ENCODE measurements at regions not wholly inside any gene's neighbourhood (a gene's known extent, or its start where the extent isn't known, plus 50 kb on each side); places are given as distances from the start of the nearest gene placed in this dataset.

DNA sequence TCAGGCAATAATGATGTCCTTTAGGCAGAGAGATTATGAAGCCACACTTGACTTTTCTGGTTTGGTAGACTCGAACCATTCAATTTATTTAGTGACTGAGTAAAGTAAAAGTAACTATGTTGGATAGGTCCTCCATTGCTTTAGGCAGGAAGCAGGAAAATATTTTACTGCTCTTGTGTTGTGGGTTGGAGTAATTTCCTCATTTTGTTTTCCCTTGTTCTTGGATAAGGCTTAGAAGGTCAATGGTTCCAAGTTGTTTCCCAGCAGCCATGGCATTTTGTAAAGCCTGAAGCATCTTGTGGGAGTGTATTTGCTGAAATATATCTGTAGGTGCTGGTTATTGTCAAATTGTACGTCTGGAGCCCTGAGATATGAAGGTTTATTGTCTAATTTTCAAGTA, 161.2 kb upstream of the SLC38A2 start:
- H2AFZ ChIP-seq (ENCODE audit: low read length, unreplicated experiment), result peak overlapping the region; percentile 44
- H3K27ac ChIP-seq (ENCODE audit: low read depth, low read length), result no peak overlapping the region
- H3K36me3 ChIP-seq (ENCODE audit: insufficient read depth, low read length), result no peaks in the 10 kb centered on the region; the same call in 1 of the 2 replicates
- peaks cover 10% of the 10 kb centered on the region for H3K4me1 ChIP-seq (ENCODE audit: control insufficient read depth, insufficient read depth, low read length, unreplicated experiment)
- H3K27me3 ChIP-seq (ENCODE audit: insufficient read depth, low read length), result no peaks in the 10 kb centered on the region
- H3K79me2 ChIP-seq (ENCODE audit: control insufficient read depth, insufficient read depth, low read length, unreplicated experiment), result no peaks in the 10 kb centered on the region
- H3K4me3 ChIP-seq (ENCODE audit: low read depth, low read length), result no peak overlapping the region

- no peaks in the 10 kb centered on the region for H3K27me3 ChIP-seq (ENCODE audit: insufficient read depth, low read length)
- peaks cover 7% of the 10 kb centered on the region for H3K4me1 ChIP-seq (ENCODE audit: control insufficient read depth, insufficient read depth, low read length, unreplicated experiment)
- no peaks in the 10 kb centered on the region for H3K79me2 ChIP-seq (ENCODE audit: control insufficient read depth, insufficient read depth, low read length, unreplicated experiment)
- H3K36me3 ChIP-seq (ENCODE audit: insufficient read depth, low read length), result no peaks in the 10 kb centered on the region; the same call in 1 of the 2 replicates
- H2AFZ ChIP-seq (ENCODE audit: low read length, unreplicated experiment), result no peak overlapping the region
- H3K27ac ChIP-seq (ENCODE audit: low read depth, low read length), result no peak overlapping the region
- no peak overlapping the region for H3K4me3 ChIP-seq (ENCODE audit: low read depth, low read length)
These were observed 159.2 kb upstream of the SLC38A2 start for GRCh38 chr12:46531804-46532203.

DNA sequence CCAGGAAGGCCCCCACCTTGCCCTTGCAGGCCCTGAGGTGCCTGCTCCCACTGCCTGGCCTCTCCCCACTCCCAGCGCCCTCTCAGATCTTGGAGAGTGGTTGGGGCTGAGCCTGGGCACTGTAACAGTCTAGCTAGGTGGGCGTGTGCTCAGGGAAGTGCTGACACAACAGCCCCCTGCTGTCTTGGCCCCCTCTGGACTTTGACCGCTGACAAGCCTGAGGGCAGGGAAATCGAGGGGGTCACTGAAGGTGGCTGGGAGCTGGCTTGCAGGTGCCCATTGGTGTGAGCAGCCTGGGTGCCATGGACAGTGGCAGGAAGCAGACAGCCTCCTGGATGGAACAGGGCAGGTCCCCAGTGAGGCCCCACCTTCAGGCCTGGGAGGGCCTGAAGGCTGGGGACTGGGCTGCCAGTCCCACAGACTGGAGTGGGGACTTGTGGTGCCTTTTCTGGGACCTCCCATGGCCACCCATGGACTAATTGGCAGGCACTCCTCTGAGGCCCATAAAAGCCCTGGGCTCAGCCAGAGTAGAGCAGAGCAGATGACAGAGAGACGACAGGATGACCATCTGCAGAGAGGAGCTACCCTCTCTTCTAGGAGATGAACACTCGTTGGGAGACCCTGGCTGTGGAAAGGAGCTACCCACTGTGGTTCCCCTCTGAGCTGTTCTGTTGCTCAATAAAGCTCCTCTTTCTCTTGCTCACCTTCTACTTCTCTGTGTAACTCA, 158.6 kb upstream of the SLC38A2 start:
- Histone ChIP-seq H3K27ac (ENCODE audit: low read depth, low read length) (no peak overlapping the region), H3K4me3 (ENCODE audit: low read depth, low read length) (no peak overlapping the region), H2AFZ (ENCODE audit: low read length, unreplicated experiment) (no peak overlapping the region), H3K79me2 (ENCODE audit: control insufficient read depth, insufficient read depth, low read length, unreplicated experiment) (no peaks in the 10 kb centered on the region), H3K27me3 (ENCODE audit: insufficient read depth, low read length) (no peaks in the 10 kb centered on the region), H3K36me3 (ENCODE audit: insufficient read depth, low read length) (no peaks in the 10 kb centered on the region; the same call in 1 of the 2 replicates), H3K4me1 (ENCODE audit: control insufficient read depth, insufficient read depth, low read length, unreplicated experiment) (peaks cover 7% of the 10 kb centered on the region)

- H3K27ac ChIP-seq (ENCODE audit: low read depth, low read length), result no peak overlapping the region
- H3K4me1 ChIP-seq (ENCODE audit: control insufficient read depth, insufficient read depth, low read length, unreplicated experiment), result peaks cover 7% of the 10 kb centered on the region
- no peaks in the 10 kb centered on the region for H3K27me3 ChIP-seq (ENCODE audit: insufficient read depth, low read length)
- H3K4me3 ChIP-seq (ENCODE audit: low read depth, low read length), result no peak overlapping the region
- H3K36me3 ChIP-seq (ENCODE audit: insufficient read depth, low read length), result no peaks in the 10 kb centered on the region; the same call in 1 of the 2 replicates
- no peaks in the 10 kb centered on the region for H3K79me2 ChIP-seq (ENCODE audit: control insufficient read depth, insufficient read depth, low read length, unreplicated experiment)
- H2AFZ ChIP-seq (ENCODE audit: low read length, unreplicated experiment), result no peak overlapping the region
These were observed 157.9 kb upstream of the SLC38A2 start for GRCh38 chr12:46530373-46531056.

DNA sequence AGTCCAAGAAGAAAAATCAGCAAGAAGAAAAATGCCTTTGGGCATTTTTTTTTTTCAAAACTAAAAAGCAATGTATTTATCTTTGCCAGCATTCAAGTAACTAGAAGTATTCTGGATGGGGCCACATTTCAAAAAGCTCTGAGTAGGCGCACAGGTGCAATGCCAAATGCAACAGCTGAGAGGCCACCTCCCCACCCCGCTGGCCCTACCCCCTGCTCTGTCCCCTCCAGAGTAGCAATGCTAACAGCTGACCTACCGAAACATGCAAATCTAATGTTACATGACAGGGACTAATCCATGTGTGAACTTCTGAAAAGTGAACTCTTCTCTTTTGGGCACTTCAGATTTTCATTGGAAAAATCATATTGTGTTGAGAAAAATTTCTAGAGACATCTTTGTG, 153.7 kb upstream of the SLC38A2 start:
- Histone ChIP-seq H3K36me3 (ENCODE audit: insufficient read depth, low read length) (peaks cover 2% of the 10 kb centered on the region; the same call in 1 of the 2 replicates), H3K4me3 (ENCODE audit: low read depth, low read length) (no peak overlapping the region), H3K27ac (ENCODE audit: low read depth, low read length) (no peak overlapping the region), H3K27me3 (ENCODE audit: insufficient read depth, low read length) (no peaks in the 10 kb centered on the region), H3K79me2 (ENCODE audit: control insufficient read depth, insufficient read depth, low read length, unreplicated experiment) (peaks cover 19% of the 10 kb centered on the region), H2AFZ (ENCODE audit: low read length, unreplicated experiment) (no peak overlapping the region), H3K4me1 (ENCODE audit: control insufficient read depth, insufficient read depth, low read length, unreplicated experiment) (peaks cover 33% of the 10 kb centered on the region)

- peaks cover 33% of the 10 kb centered on the region for H3K4me1 ChIP-seq (ENCODE audit: control insufficient read depth, insufficient read depth, low read length, unreplicated experiment)
- peak overlapping the region; percentile 95 for H3K27ac ChIP-seq (ENCODE audit: low read depth, low read length)
- peak overlapping the region; percentile 71; the same call in 1 of the 2 replicates for H3K4me3 ChIP-seq (ENCODE audit: low read depth, low read length)
- peaks cover 24% of the 10 kb centered on the region for H3K79me2 ChIP-seq (ENCODE audit: control insufficient read depth, insufficient read depth, low read length, unreplicated experiment)
- peaks cover 14% of the 10 kb centered on the region for H3K36me3 ChIP-seq (ENCODE audit: insufficient read depth, low read length)
- no peak overlapping the region for H2AFZ ChIP-seq (ENCODE audit: low read length, unreplicated experiment)
- no peaks in the 10 kb centered on the region for H3K27me3 ChIP-seq (ENCODE audit: insufficient read depth, low read length)
These were observed 152.2 kb upstream of the SLC38A2 start for GRCh38 chr12:46524778-46525177.

GRCh38 chr12:46523863-46524770, 151.5 kb upstream of the SLC38A2 start:
- H3K27me3 ChIP-seq (ENCODE audit: insufficient read depth, low read length), result no peaks in the 10 kb centered on the region
- peak overlapping the region; percentile 95 for H3K27ac ChIP-seq (ENCODE audit: low read depth, low read length)
- peaks cover 39% of the 10 kb centered on the region for H3K4me1 ChIP-seq (ENCODE audit: control insufficient read depth, insufficient read depth, low read length, unreplicated experiment)
- H3K79me2 ChIP-seq (ENCODE audit: control insufficient read depth, insufficient read depth, low read length, unreplicated experiment), result peaks cover 26% of the 10 kb centered on the region
- peaks cover 20% of the 10 kb centered on the region for H3K36me3 ChIP-seq (ENCODE audit: insufficient read depth, low read length)
- H2AFZ ChIP-seq (ENCODE audit: low read length, unreplicated experiment), result peak overlapping the region; percentile 18
- H3K4me3 ChIP-seq (ENCODE audit: low read depth, low read length), result peak overlapping the region; percentile 71

DNA sequence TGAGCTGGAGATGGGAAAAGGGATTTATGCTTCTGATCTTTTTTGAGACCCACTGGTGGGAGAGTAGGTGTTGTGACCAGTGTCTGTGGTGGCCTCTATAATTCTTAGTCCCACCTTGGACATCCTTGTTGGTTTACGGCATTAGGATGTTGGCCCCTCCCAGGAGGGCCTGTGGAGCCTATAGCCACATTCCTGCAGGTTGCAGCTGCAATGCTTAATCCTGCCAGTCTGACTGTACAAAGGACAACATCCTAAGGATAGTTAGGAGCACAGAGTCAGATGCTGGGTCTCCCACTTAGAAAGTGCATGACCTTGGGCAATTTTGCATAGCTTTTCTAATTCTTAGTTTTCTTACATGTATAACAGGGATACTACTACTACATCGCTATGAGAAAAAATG, 150.9 kb upstream of the SLC38A2 start:
- H3K36me3 ChIP-seq (ENCODE audit: insufficient read depth, low read length), result peaks cover 25% of the 10 kb centered on the region
- H3K4me1 ChIP-seq (ENCODE audit: control insufficient read depth, insufficient read depth, low read length, unreplicated experiment), result peaks cover 45% of the 10 kb centered on the region
- H3K4me3 ChIP-seq (ENCODE audit: low read depth, low read length), result peak overlapping the region; percentile 71
- no peaks in the 10 kb centered on the region for H3K27me3 ChIP-seq (ENCODE audit: insufficient read depth, low read length)
- H3K27ac ChIP-seq (ENCODE audit: low read depth, low read length), result peak overlapping the region; percentile 95
- no peak overlapping the region for H2AFZ ChIP-seq (ENCODE audit: low read length, unreplicated experiment)
- H3K79me2 ChIP-seq (ENCODE audit: control insufficient read depth, insufficient read depth, low read length, unreplicated experiment), result peaks cover 26% of the 10 kb centered on the region

DNA sequence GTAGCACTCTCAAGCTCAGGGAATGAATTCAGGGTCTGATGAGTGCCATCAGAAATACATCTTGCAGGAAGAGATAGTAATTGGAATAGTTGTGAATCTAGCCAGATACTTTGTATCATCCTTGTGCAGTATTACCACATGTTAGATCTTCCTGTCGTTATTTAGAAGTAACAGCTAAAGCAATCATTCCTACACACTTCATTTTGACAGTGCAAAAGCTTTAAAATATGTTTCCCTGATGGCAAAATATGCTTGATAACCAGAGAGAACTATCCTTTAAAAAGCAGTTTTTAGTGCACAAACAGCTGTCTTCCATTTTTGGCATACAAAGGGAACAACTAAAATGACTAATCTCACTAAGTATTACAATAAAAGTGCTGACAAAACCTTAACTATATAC, 149.5 kb upstream of the SLC38A2 start:
- peak overlapping the region; percentile 41 for H3K4me3 ChIP-seq (ENCODE audit: low read depth, low read length)
- peak overlapping the region; percentile 95 for H3K27ac ChIP-seq (ENCODE audit: low read depth, low read length)

GRCh38 chr12:46521145-46521544, 148.6 kb upstream of the SLC38A2 start:
- Histone ChIP-seq H3K27ac (ENCODE audit: low read depth, low read length) (no peak overlapping the region), H3K4me1 (ENCODE audit: control insufficient read depth, insufficient read depth, low read length, unreplicated experiment) (peaks cover 45% of the 10 kb centered on the region), H3K79me2 (ENCODE audit: control insufficient read depth, insufficient read depth, low read length, unreplicated experiment) (peaks cover 26% of the 10 kb centered on the region), H3K4me3 (ENCODE audit: low read depth, low read length) (no peak overlapping the region), H3K36me3 (ENCODE audit: insufficient read depth, low read length) (peaks cover 42% of the 10 kb centered on the region), H3K27me3 (ENCODE audit: insufficient read depth, low read length) (no peaks in the 10 kb centered on the region), H2AFZ (ENCODE audit: low read length, unreplicated experiment) (no peak overlapping the region)

More for the DNA sequence above, 149.5 kb upstream of the SLC38A2 start:
- H3K4me1 ChIP-seq (ENCODE audit: control insufficient read depth, insufficient read depth, low read length, unreplicated experiment), result peaks cover 45% of the 10 kb centered on the region
- peak overlapping the region; percentile 29 for H2AFZ ChIP-seq (ENCODE audit: low read length, unreplicated experiment)
- peaks cover 26% of the 10 kb centered on the region for H3K79me2 ChIP-seq (ENCODE audit: control insufficient read depth, insufficient read depth, low read length, unreplicated experiment)
- H3K36me3 ChIP-seq (ENCODE audit: insufficient read depth, low read length), result peaks cover 33% of the 10 kb centered on the region
- no peaks in the 10 kb centered on the region for H3K27me3 ChIP-seq (ENCODE audit: insufficient read depth, low read length)

Data from ACC112 (cell line).